ENCODE measurements at regions not wholly inside any gene's neighbourhood (a gene's known extent, or its start where the extent isn't known, plus 50 kb on each side); places are given as distances from the start of the nearest gene placed in this dataset.
"Not testable (repeated sequence)": the region's sequence is repeated elsewhere in the genome, so short reads cannot be mapped to it uniquely, and the experiment has no call there.

GRCh38 chr16:32478406-32478805 is 197.6 kb downstream of the TP53TG3 start:
- CTCF ChIA-PET; DNase-seq (ENCODE audit: extremely low spot score); POLR2A ChIA-PET: not testable (repeated sequence)

DNA sequence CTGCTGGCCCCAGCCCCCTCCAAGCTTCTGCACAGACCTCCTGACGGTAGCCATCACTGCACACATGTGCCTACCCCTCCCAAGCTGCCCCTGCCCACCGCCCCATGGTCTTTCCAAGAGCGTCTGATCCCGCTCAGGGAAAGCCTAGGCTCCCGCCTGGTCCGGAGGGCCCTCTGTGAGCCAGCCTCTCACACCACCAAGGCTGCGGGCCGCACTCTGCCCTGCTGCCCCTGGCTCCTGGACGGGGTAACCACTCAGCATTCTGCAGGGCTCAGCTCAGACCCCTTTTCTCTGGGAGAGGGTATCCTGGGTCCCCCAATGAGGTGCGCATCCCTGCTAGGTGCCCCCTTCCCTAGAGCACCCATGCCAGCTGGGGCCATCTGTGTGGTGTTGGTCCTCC is 198.4 kb downstream of the TP53TG3 start:
- POLR2A ChIA-PET; DNase-seq (ENCODE audit: extremely low spot score); CTCF ChIA-PET: not testable (repeated sequence)

GRCh38 chr16:32474365-32474764 is 201.6 kb downstream of the TP53TG3 start:
- DNase-seq (ENCODE audit: extremely low spot score); CTCF ChIA-PET; POLR2A ChIA-PET: not testable (repeated sequence)

GRCh38 chr16:32461666-32462065 is 208.6 kb downstream of the TP53TG3D start:
- DNase-seq (ENCODE audit: extremely low spot score) = peak; percentile 1
- POLR2A ChIA-PET, CTCF ChIA-PET: not testable (repeated sequence)

DNA sequence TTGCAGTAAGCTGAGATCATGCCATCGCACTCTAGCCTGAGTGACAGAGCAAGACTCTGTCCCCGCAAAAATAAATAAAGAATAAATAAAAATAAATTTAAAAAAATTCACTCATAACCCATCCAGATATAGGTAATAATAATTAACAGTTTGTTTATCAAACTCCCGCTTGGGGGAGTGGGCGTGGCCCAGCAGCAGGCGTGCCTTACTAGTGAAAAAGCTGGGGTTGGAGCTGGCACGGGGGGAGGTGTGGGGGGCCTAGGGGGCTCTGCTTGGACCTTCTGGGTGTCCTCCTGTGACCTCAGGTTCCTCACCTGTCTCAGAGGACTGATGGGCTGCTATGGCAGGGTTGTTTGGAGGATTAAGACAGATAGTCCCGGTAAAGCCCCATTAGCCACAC is 207.9 kb downstream of the TP53TG3D start:
- POLR2A ChIA-PET; DNase-seq (ENCODE audit: extremely low spot score); CTCF ChIA-PET: not testable (repeated sequence)

All from GM10248 (cell line).